Nephron (organoid): ENCODE measurements at regions not wholly inside any gene's neighbourhood (a gene's known extent, or its start where the extent isn't known, plus 50 kb on each side); places are given as distances from the start of the nearest gene placed in this dataset.

Experiments used
- H3K27ac Mint-ChIP-seq, 3 experiments: 2 replicates each; pipeline ENCODE4 v1.8.0; 2020; ENCODE audit warnings: mixed read lengths in 3 of 3, mild to moderate bottlenecking in 2 of 3, moderate library complexity in 1 of 3
- H3K27me3 Mint-ChIP-seq: 2 replicates; pipeline ENCODE4 v1.8.0; 2021; ENCODE audit warnings: low read depth, mild to moderate bottlenecking, moderate library complexity, mixed read lengths
- H3K36me3 Mint-ChIP-seq: 2 replicates; pipeline ENCODE4 v1.8.0; 2020; ENCODE audit warnings: low read depth, mixed read lengths
- H3K4me1 Mint-ChIP-seq: 2 replicates; pipeline ENCODE4 v1.8.0; 2020; ENCODE audit warnings: mixed read lengths
- H3K4me3 Mint-ChIP-seq, 3 experiments: 2 replicates each; pipeline ENCODE4 v1.8.0; 2020; ENCODE audit warnings: mild to moderate bottlenecking in 3 of 3, mixed read lengths in 3 of 3, moderate library complexity in 2 of 3
- H3K9me3 Mint-ChIP-seq: 2 replicates; pipeline ENCODE4 v1.8.0; 2020; ENCODE audit warnings: mixed read lengths
- CTCF ChIP-seq, 3 experiments: fragments of 200-600 bp; sonication (generic); IDR thresholded peaks; one replicate each; pipeline ENCODE4 v1.5.0; 2021; ENCODE audit warnings: antibody characterized with exemption in 3 of 3; ENCODE audit not compliant: unreplicated experiment in 3 of 3

GRCh38 chr2:228535396-228535795, 353.9 kb upstream of the SPHKAP start:
- peaks cover 36% of the 10 kb centered on the region for H3K9me3 Mint-ChIP-seq
- no peaks in the 10 kb centered on the region for H3K27me3 Mint-ChIP-seq
- no peaks in the 10 kb centered on the region for H3K4me1 Mint-ChIP-seq

GRCh38 chr2:228533156-228533555, 351.7 kb upstream of the SPHKAP start:
- Mint-ChIP-seq H3K36me3 (no peaks in the 10 kb centered on the region), H3K27ac (no peak overlapping the region), H3K4me1 (no peaks in the 10 kb centered on the region), H3K4me3 (no peak overlapping the region), H3K9me3 (peaks cover 34% of the 10 kb centered on the region), H3K27me3 (no peaks in the 10 kb centered on the region)
- TF ChIP-seq CTCF (IDR thresholded peaks at IDR 0.05; ENCODE audit: unreplicated experiment in 3 of 3) = no peak

More at GRCh38 chr2:228535396-228535795, 353.9 kb upstream of the SPHKAP start:
- no peaks in the 10 kb centered on the region for H3K36me3 Mint-ChIP-seq
- no peak for TF ChIP-seq CTCF (IDR thresholded peaks at IDR 0.05; ENCODE audit: unreplicated experiment in 3 of 3)
- no peak overlapping the region for H3K27ac Mint-ChIP-seq
- no peak overlapping the region for H3K4me3 Mint-ChIP-seq

GRCh38 chr2:228532233-228532632, 350.7 kb upstream of the SPHKAP start:
- H3K27me3 Mint-ChIP-seq = no peaks in the 10 kb centered on the region
- no peak for TF ChIP-seq CTCF (IDR thresholded peaks at IDR 0.05; ENCODE audit: unreplicated experiment in 3 of 3)
- peaks cover 29% of the 10 kb centered on the region for H3K9me3 Mint-ChIP-seq
- H3K4me3 Mint-ChIP-seq = no peak overlapping the region
- no peaks in the 10 kb centered on the region for H3K36me3 Mint-ChIP-seq
- H3K27ac Mint-ChIP-seq = no peak overlapping the region
- H3K4me1 Mint-ChIP-seq = no peaks in the 10 kb centered on the region

- no peak overlapping the region for H3K4me3 Mint-ChIP-seq
These were observed 345.9 kb upstream of the SPHKAP start for GRCh38 chr2:228527197-228527881.

GRCh38 chr2:228526687-228527086, 345.2 kb upstream of the SPHKAP start:
- no peaks in the 10 kb centered on the region for H3K27me3 Mint-ChIP-seq
- peaks cover 17% of the 10 kb centered on the region for H3K9me3 Mint-ChIP-seq
- no peaks in the 10 kb centered on the region for H3K4me1 Mint-ChIP-seq
- no peak overlapping the region for H3K27ac Mint-ChIP-seq
- no peaks in the 10 kb centered on the region for H3K36me3 Mint-ChIP-seq
- TF ChIP-seq CTCF (IDR thresholded peaks at IDR 0.05; ENCODE audit: unreplicated experiment in 3 of 3) = no peak
- no peak overlapping the region for H3K4me3 Mint-ChIP-seq

More at GRCh38 chr2:228527197-228527881, 345.9 kb upstream of the SPHKAP start:
- Mint-ChIP-seq H3K36me3 (no peaks in the 10 kb centered on the region), H3K27me3 (no peaks in the 10 kb centered on the region), H3K9me3 (peaks cover 20% of the 10 kb centered on the region), H3K27ac (no peak overlapping the region), H3K4me1 (no peaks in the 10 kb centered on the region)
- TF ChIP-seq CTCF (IDR thresholded peaks at IDR 0.05; ENCODE audit: unreplicated experiment in 3 of 3) = no peak

- Mint-ChIP-seq H3K9me3 (peaks cover 5% of the 10 kb centered on the region), H3K4me3 (no peak overlapping the region), H3K36me3 (no peaks in the 10 kb centered on the region), H3K4me1 (no peaks in the 10 kb centered on the region), H3K27me3 (no peaks in the 10 kb centered on the region), H3K27ac (no peak overlapping the region)
- no peak for TF ChIP-seq CTCF (IDR thresholded peaks at IDR 0.05; ENCODE audit: unreplicated experiment in 3 of 3)
These were observed 341.5 kb upstream of the SPHKAP start for GRCh38 chr2:228522977-228523376.
